Epithelial cell of proximal tubule (primary cell): ENCODE measurements at regions not wholly inside any gene's neighbourhood (a gene's known extent, or its start where the extent isn't known, plus 50 kb on each side); places are given as distances from the start of the nearest gene placed in this dataset.

Source experiments
- DNase-seq: peaks from one replicate; pipeline ENCODE4 v3.0.0-alpha.2; 2011; ENCODE audit warnings: low read depth
- H3K4me3 ChIP-seq: 2 replicates; pipeline ENCODE4 v1.5.1; 2011; ENCODE audit warnings: low read depth, mild to moderate bottlenecking, low read length
- CTCF ChIP-seq: conservative IDR thresholded peaks from 2 replicates; pipeline ENCODE4 v1.5.1; 2012; ENCODE audit warnings: low read depth, mild to moderate bottlenecking, low read length

- TF ChIP-seq CTCF, result no peak
- no peak for DNase-seq
- H3K4me3 ChIP-seq, result no peak overlapping the region
Observed at GRCh38 chr4:182973511-182973911, 56.3 kb upstream of the DCTD start.

GRCh38 chr4:182971702-182972101 is 54.5 kb upstream of the DCTD start:
- no peak for TF ChIP-seq CTCF
- no peak overlapping the region for H3K4me3 ChIP-seq
- DNase-seq, result no peak

GRCh38 chr4:182969651-182970279 is 52.6 kb upstream of the DCTD start:
- TF ChIP-seq CTCF, result no peak
- DNase-seq, result no peak
- no peak overlapping the region for H3K4me3 ChIP-seq

GRCh38 chr4:182968917-182969650 is 51.9 kb upstream of the DCTD start:
- DNase-seq, result no peak
- no peak for TF ChIP-seq CTCF

GRCh38 chr4:182967403-182967802 is 50.2 kb upstream of the DCTD start:
- TF ChIP-seq CTCF, result no peak
- H3K4me3 ChIP-seq, result no peak overlapping the region
- DNase-seq, result no peak

More at GRCh38 chr4:182968917-182969650, 51.9 kb upstream of the DCTD start:
- H3K4me3 ChIP-seq, result no peak overlapping the region
